Liver (tissue), 8 donors: ENCODE measurements at regions not wholly inside any gene's neighbourhood (a gene's known extent, or its start where the extent isn't known, plus 50 kb on each side); places are given as distances from the start of the nearest gene placed in this dataset.
"Not testable (repeated sequence)": the region's sequence is repeated elsewhere in the genome, so short reads cannot be mapped to it uniquely, and the experiment has no call there.

Experiments
- DNase-seq: peaks from one replicate; pipeline ENCODE4 v3.0.0-alpha.2; 2017; ENCODE audit warnings: low spot score
- H3K27ac ChIP-seq, 2 donors: one replicate each; pipeline ENCODE4 v1.7.0; 2013; ENCODE audit warnings: inconsistent platforms in 2 of 2, low read length in 2 of 2, control low read depth in 1 of 2, low read depth in 1 of 2, mild to moderate bottlenecking in 1 of 2
- H3K27me3 ChIP-seq, 4 donors: one replicate each; pipeline versions ENCODE4 v1.6.1 to v1.7.0; 2013; ENCODE audit warnings: low read length in 3 of 4, inconsistent platforms in 1 of 4, mild to moderate bottlenecking in 1 of 4, moderate library complexity in 1 of 4; ENCODE audit not compliant: control insufficient read depth in 4 of 4, insufficient read depth in 4 of 4
- H3K36me3 ChIP-seq, 4 donors: one replicate each; pipeline versions ENCODE4 v1.6.1 to v1.7.0; 2013; ENCODE audit warnings: low read length in 3 of 4, mild to moderate bottlenecking in 3 of 4, low read depth in 1 of 4, moderate library complexity in 1 of 4; ENCODE audit not compliant: control insufficient read depth in 4 of 4, insufficient read depth in 3 of 4
- H3K4me1 ChIP-seq, 4 donors: one replicate each; pipeline versions ENCODE4 v1.6.1 to v1.7.0; 2013; ENCODE audit warnings: low read length in 3 of 4, mild to moderate bottlenecking in 3 of 4, moderate library complexity in 1 of 4; ENCODE audit not compliant: control insufficient read depth in 4 of 4, insufficient read depth in 4 of 4
- H3K4me3 ChIP-seq, 3 donors: one replicate each; pipeline versions ENCODE4 v1.6.1 to v1.7.0; 2013; ENCODE audit warnings: low read length in 3 of 3, control low read depth in 1 of 3, low read depth in 1 of 3, mild to moderate bottlenecking in 1 of 3
- H3K9ac ChIP-seq, 2 donors: one replicate each; pipeline ENCODE4 v1.7.0; 2013; ENCODE audit warnings: low read length in 2 of 2, mild to moderate bottlenecking in 2 of 2, moderate library complexity in 2 of 2, control low read depth in 1 of 2, low read depth in 1 of 2
- H3K9me3 ChIP-seq, 4 donors: one replicate each; pipeline versions ENCODE4 v1.6.1 to v1.7.0; 2013; ENCODE audit warnings: low read length in 3 of 4; ENCODE audit not compliant: control insufficient read depth in 4 of 4
- EGR1 ChIP-seq, 2 donors: IDR thresholded peaks; 2 replicates each; pipeline ENCODE4 v1.6.1; 2016 to 2018; ENCODE audit warnings: antibody characterized with exemption in 2 of 2, low read depth in 2 of 2
- FOXA1 ChIP-seq: IDR thresholded peaks from 2 replicates; pipeline ENCODE4 v1.6.1; 2016; ENCODE audit warnings: antibody characterized with exemption
- FOXA2 ChIP-seq: IDR thresholded peaks from 2 replicates; pipeline ENCODE4 v1.6.1; 2016; ENCODE audit warnings: antibody characterized with exemption
- JUND ChIP-seq, 2 donors: IDR thresholded peaks; 2 replicates each; pipeline ENCODE4 v1.6.1; 2016; ENCODE audit warnings: antibody characterized with exemption in 2 of 2
- NR2F2 ChIP-seq: IDR thresholded peaks from 2 replicates; pipeline ENCODE4 v1.6.1; 2016; ENCODE audit warnings: antibody characterized with exemption
- RAD21 ChIP-seq, 2 donors: IDR thresholded peaks; 2 replicates each; pipeline ENCODE4 v1.6.1; 2016; ENCODE audit warnings: antibody characterized with exemption in 2 of 2, mild to moderate bottlenecking in 2 of 2
- RXRA ChIP-seq, 2 donors: IDR thresholded peaks; 2 replicates each; pipeline ENCODE4 v1.6.1; 2017 to 2018; ENCODE audit warnings: antibody characterized with exemption in 2 of 2, mild to moderate bottlenecking in 1 of 2
- SP1 ChIP-seq: IDR thresholded peaks from 2 replicates; pipeline ENCODE4 v1.6.1; 2018; ENCODE audit warnings: antibody characterized with exemption, mild to moderate bottlenecking
- TAF1 ChIP-seq: conservative IDR thresholded peaks from 2 replicates; pipeline ENCODE4 v1.6.1; 2016; ENCODE audit warnings: antibody characterized with exemption, mild to moderate bottlenecking
- YY1 ChIP-seq: IDR thresholded peaks from 2 replicates; pipeline ENCODE4 v1.6.1; 2016; ENCODE audit warnings: antibody characterized with exemption, mild to moderate bottlenecking
- WGBS: extraction: QIAGEN DNeasy Blood & Tissue Kit; methylation state at CpG from one replicate; pipeline ENCODE4 v1.1.7; 2013; 5-methylcytosine and 5-hydroxymethylcytosine counted together
- TF ChIP-seq, protein P1 (sequence below): IDR thresholded peaks from 2 replicates; pipeline ENCODE4 v1.6.1; 2016; ENCODE audit warnings: antibody characterized with exemption
- TF ChIP-seq, protein P2 (sequence below): fragments of 150-350 bp; IDR thresholded peaks from 2 replicates; pipeline ENCODE4 v1.5.1; 2017; ENCODE audit warnings: improper control_type of control experiment, low read depth, low read length; ENCODE audit not compliant: missing input control
- donor health status: healthy.
- donor health status: healthy.
- donor health status: healthy.
- donor health status: healthy.
- donor health status: healthy.

- DNase-seq: no peak
- no peak overlapping the region for H3K4me3 ChIP-seq
- no peak overlapping the region for H3K9ac ChIP-seq
- no peak for TF ChIP-seq EGR1 (IDR thresholded peaks at IDR 0.05; ENCODE audit: low read depth in 2 of 2)
- TF ChIP-seq, protein P1, sequence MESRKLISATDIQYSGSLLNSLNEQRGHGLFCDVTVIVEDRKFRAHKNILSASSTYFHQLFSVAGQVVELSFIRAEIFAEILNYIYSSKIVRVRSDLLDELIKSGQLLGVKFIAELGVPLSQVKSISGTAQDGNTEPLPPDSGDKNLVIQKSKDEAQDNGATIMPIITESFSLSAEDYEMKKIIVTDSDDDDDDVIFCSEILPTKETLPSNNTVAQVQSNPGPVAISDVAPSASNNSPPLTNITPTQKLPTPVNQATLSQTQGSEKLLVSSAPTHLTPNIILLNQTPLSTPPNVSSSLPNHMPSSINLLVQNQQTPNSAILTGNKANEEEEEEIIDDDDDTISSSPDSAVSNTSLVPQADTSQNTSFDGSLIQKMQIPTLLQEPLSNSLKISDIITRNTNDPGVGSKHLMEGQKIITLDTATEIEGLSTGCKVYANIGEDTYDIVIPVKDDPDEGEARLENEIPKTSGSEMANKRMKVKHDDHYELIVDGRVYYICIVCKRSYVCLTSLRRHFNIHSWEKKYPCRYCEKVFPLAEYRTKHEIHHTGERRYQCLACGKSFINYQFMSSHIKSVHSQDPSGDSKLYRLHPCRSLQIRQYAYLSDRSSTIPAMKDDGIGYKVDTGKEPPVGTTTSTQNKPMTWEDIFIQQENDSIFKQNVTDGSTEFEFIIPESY: no peak
- TF ChIP-seq NR2F2: no peak
- no peak for TF ChIP-seq FOXA1
- no peak for TF ChIP-seq JUND (IDR thresholded peaks at IDR 0.05)
- TF ChIP-seq, protein P2, sequence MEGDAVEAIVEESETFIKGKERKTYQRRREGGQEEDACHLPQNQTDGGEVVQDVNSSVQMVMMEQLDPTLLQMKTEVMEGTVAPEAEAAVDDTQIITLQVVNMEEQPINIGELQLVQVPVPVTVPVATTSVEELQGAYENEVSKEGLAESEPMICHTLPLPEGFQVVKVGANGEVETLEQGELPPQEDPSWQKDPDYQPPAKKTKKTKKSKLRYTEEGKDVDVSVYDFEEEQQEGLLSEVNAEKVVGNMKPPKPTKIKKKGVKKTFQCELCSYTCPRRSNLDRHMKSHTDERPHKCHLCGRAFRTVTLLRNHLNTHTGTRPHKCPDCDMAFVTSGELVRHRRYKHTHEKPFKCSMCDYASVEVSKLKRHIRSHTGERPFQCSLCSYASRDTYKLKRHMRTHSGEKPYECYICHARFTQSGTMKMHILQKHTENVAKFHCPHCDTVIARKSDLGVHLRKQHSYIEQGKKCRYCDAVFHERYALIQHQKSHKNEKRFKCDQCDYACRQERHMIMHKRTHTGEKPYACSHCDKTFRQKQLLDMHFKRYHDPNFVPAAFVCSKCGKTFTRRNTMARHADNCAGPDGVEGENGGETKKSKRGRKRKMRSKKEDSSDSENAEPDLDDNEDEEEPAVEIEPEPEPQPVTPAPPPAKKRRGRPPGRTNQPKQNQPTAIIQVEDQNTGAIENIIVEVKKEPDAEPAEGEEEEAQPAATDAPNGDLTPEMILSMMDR: no peak
- TF ChIP-seq TAF1: no peak
- TF ChIP-seq RXRA (IDR thresholded peaks at IDR 0.05): no peak
- TF ChIP-seq SP1: no peak
- no peak for TF ChIP-seq YY1
- no peaks in the 10 kb centered on the region for H3K9me3 ChIP-seq
- WGBS: 75% methylated on average over 9 of the region's 9 CpGs
- H3K27me3 ChIP-seq: peaks cover 0 to 13% (median 2%) of the 10 kb centered on the region in 4 donors
- no peaks in the 10 kb centered on the region for H3K4me1 ChIP-seq
- H3K36me3 ChIP-seq: no peaks in the 10 kb centered on the region
- no peak overlapping the region for H3K27ac ChIP-seq
Measured at GRCh38 chr13:24986826-24987225, 109.1 kb upstream of the PABPC3 start.

DNA sequence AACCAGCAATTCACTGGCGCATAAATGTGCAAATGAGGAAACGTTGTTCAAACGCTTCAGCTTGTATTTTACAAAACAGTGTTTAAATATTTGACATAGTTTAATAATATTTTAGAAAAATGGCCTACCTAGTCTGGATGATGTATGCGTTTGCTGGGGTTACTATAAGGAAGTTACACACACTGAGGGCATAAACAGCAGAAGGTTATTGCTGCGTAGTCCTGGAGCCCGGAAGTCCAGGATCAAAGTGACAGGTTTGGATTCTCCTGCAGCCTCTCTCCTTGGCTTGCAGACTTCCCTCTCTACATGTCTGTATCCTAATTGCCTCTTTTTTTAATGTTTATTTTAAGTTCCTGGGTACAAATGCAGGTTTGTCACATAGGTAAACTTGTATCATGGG lies 106.0 kb upstream of the PABPC3 start:
- not testable (repeated sequence) for H3K27ac ChIP-seq, H3K4me3 ChIP-seq, DNase-seq, H3K9me3 ChIP-seq, H3K36me3 ChIP-seq, H3K9ac ChIP-seq, H3K4me1 ChIP-seq
- H3K27me3 ChIP-seq: peaks cover 0 to 10% (median 2%) of the 10 kb centered on the region in 4 donors
- 48% methylated on average over 6 of the region's 6 CpGs for WGBS

DNA sequence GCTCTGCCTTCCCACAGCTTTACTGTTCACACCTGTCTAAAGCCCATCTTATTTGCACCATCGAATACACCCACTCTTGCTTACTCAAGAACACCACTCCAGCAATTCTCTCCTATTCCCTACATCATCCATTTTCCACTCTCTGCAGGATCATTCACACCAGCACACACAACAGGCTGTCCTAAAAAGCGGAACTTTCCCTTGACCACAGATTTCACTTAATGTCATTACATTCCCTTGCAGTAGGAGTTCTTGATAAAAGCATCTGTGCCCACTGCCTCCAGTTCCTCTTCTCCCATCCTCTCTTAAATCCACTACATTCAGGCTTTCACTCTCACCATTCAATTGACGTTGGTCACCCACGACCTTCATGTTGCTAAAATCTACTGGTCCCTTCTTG lies 103.0 kb upstream of the PABPC3 start:
- WGBS: 69% methylated on average over 4 of the region's 4 CpGs
- H3K9me3 ChIP-seq, H3K4me3 ChIP-seq, H3K27ac ChIP-seq, H3K9ac ChIP-seq, DNase-seq, H3K36me3 ChIP-seq, H3K4me1 ChIP-seq, H3K27me3 ChIP-seq: not testable (repeated sequence)

DNA sequence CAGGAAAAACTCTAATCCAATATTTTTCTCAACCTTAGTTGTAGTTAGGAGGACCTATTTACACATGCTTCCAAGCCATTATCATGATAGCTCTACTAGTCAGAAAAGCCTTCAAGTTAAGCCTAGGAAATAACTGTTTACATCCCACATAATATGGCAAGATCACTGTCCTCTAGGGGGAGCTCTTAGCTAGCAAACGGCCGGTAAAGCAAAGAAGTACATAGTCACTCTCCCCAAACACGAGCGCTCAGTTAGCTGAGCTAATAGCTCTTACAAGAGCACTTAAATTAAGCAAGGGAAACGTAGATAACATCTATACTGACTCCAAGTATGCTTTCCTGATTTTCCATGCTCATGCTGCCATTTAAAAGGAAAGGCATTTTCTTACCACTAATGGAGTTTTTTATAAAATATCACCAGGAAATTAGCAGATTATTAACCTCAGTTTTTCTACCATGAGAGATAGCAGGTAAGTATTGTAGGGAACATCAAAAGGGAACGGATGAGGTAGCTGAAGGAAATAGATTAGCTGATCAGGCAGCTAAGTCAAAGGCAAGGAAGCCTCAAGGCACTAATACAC lies 100.6 kb upstream of the PABPC3 start:
- peak; percentile 52 for DNase-seq
- no peak overlapping the region for H3K27ac ChIP-seq
- no peaks in the 10 kb centered on the region for H3K36me3 ChIP-seq
- no peak overlapping the region for H3K9ac ChIP-seq
- no peaks in the 10 kb centered on the region for H3K4me1 ChIP-seq
- no peak overlapping the region for H3K4me3 ChIP-seq
- H3K27me3 ChIP-seq: no peaks in the 10 kb centered on the region
- TF ChIP-seq, protein P2: peak; percentile 65
- TF ChIP-seq FOXA2 (no peak), RAD21 (IDR thresholded peaks at IDR 0.05) (peak; percentile 77 to 82)
- 6% methylated on average over 6 of the region's 6 CpGs for WGBS
- no peaks in the 10 kb centered on the region for H3K9me3 ChIP-seq
